Calu3 (cell line): ENCODE measurements at regions not wholly inside any gene's neighbourhood (a gene's known extent, or its start where the extent isn't known, plus 50 kb on each side); places are given as distances from the start of the nearest gene placed in this dataset.

Experiments used
- BruUV-seq: library from RNA; stranded (reverse); fragments of 400-500 nt; replicated peaks from 2 replicates; lab custom pipeline; 2021; lab: Mats Ljungman, UMichigan
- CTCF ChIA-PET: fragments of 300-600 bp; sonication (Branson Sonifier 250); formaldehyde crosslinking; loops from one replicate; lab custom pipeline; 2022; ENCODE audit warnings: antibody characterized with exemption; lab: Charles Lee
- DNase-seq: peaks from one replicate; pipeline ENCODE4 v3.0.0; 2022
- H3K27ac Mint-ChIP-seq: one replicate; pipeline ENCODE4 v1.8.0; 2022; ENCODE audit warnings: mixed read lengths; ENCODE audit not compliant: unreplicated experiment
- H3K27me3 Mint-ChIP-seq: one replicate; pipeline ENCODE4 v1.8.0; 2022; ENCODE audit warnings: mixed read lengths; ENCODE audit not compliant: unreplicated experiment
- H3K36me3 Mint-ChIP-seq: one replicate; pipeline ENCODE4 v1.8.0; 2022; ENCODE audit warnings: mild to moderate bottlenecking, moderate library complexity, mixed read lengths; ENCODE audit not compliant: insufficient read depth, unreplicated experiment
- H3K4me1 Mint-ChIP-seq: one replicate; pipeline ENCODE4 v1.8.0; 2022; ENCODE audit warnings: mild to moderate bottlenecking, low read depth, mixed read lengths; ENCODE audit not compliant: unreplicated experiment
- H3K4me3 Mint-ChIP-seq: one replicate; pipeline ENCODE4 v1.8.0; 2022; ENCODE audit warnings: mild to moderate bottlenecking, low read depth, moderate library complexity, mixed read lengths; ENCODE audit not compliant: unreplicated experiment
- H3K9me3 Mint-ChIP-seq: one replicate; pipeline ENCODE4 v1.8.0; 2022; ENCODE audit warnings: low read depth, mixed read lengths; ENCODE audit not compliant: unreplicated experiment
- CTCF ChIP-seq: fragments of 200-600 bp; IDR thresholded peaks from one replicate; pipeline ENCODE4 v1.8.0; 2022; ENCODE audit warnings: antibody characterized with exemption; ENCODE audit not compliant: unreplicated experiment
- intact Hi-C: fragments of 100-400 bp; cut with micrococcal nuclease; formaldehyde crosslinking; loops from one replicate; pipeline ENCODE4 v1.10.0; 2022; ENCODE audit not compliant: unreplicated experiment

GRCh38 chr1:238226810-238227209 is 336.1 kb upstream of the ZP4 start:
- intact Hi-C loops: no loop called here
- Mint-ChIP-seq H3K27ac (no peak overlapping the region), H3K4me1 (no peaks in the 10 kb centered on the region), H3K4me3 (no peak overlapping the region), H3K9me3 (peaks cover 3% of the 10 kb centered on the region), H3K27me3 (no peaks in the 10 kb centered on the region), H3K36me3 (no peaks in the 10 kb centered on the region)
- CTCF ChIA-PET: no interaction called here
- no peak for TF ChIP-seq CTCF
- BruUV-seq: no TSS peak
- DNase-seq: no peak

GRCh38 chr1:238223076-238223640 is 332.4 kb upstream of the ZP4 start:
- CTCF ChIA-PET: interaction anchor here (0.6 kb wide), 1 partner anchor 479 kb away, joined by 3 read pairs; no protein-coding TSS in a partner anchor
- Mint-ChIP-seq H3K4me3 (no peak overlapping the region), H3K27me3 (no peaks in the 10 kb centered on the region), H3K27ac (no peak overlapping the region), H3K9me3 (no peaks in the 10 kb centered on the region), H3K36me3 (no peaks in the 10 kb centered on the region), H3K4me1 (no peaks in the 10 kb centered on the region)
- intact Hi-C loops: no loop called here
- no peak for DNase-seq
- BruUV-seq: no TSS peak
- no peak for TF ChIP-seq CTCF

GRCh38 chr1:238221738-238222137 is 331.0 kb upstream of the ZP4 start:
- H3K9me3 Mint-ChIP-seq: no peaks in the 10 kb centered on the region
- no peaks in the 10 kb centered on the region for H3K4me1 Mint-ChIP-seq
- H3K27me3 Mint-ChIP-seq: no peaks in the 10 kb centered on the region
- no TSS peak for BruUV-seq
- DNase-seq: no peak
- H3K27ac Mint-ChIP-seq: no peak overlapping the region
- intact Hi-C loops: no loop called here
- no peak for TF ChIP-seq CTCF
- CTCF ChIA-PET: no interaction called here
- H3K36me3 Mint-ChIP-seq: no peaks in the 10 kb centered on the region
- no peak overlapping the region for H3K4me3 Mint-ChIP-seq

GRCh38 chr1:238214449-238214848 is 323.7 kb upstream of the ZP4 start:
- BruUV-seq: no TSS peak
- no peaks in the 10 kb centered on the region for H3K36me3 Mint-ChIP-seq

More at GRCh38 chr1:238214449-238214848, 323.7 kb upstream of the ZP4 start:
- TF ChIP-seq CTCF: no peak
- Mint-ChIP-seq H3K27me3 (no peaks in the 10 kb centered on the region), H3K27ac (no peak overlapping the region), H3K4me1 (no peaks in the 10 kb centered on the region), H3K4me3 (no peak overlapping the region), H3K9me3 (no peaks in the 10 kb centered on the region)
- DNase-seq: no peak
- intact Hi-C loops: no loop called here
- CTCF ChIA-PET: no interaction called here
